GM19351 (cell line): ENCODE measurements at regions not wholly inside any gene's neighbourhood (a gene's known extent, or its start where the extent isn't known, plus 50 kb on each side); places are given as distances from the start of the nearest gene placed in this dataset.
"Not testable (repeated sequence)": the region's sequence is repeated elsewhere in the genome, so short reads cannot be mapped to it uniquely, and the experiment has no call there.

Experiments used
- ATAC-seq: cut with Tn5 transposase; IDR thresholded peaks from one replicate; pipeline ENCODE4 v1.9.1; 2021; ENCODE audit warnings: mild to moderate bottlenecking, moderate library complexity; ENCODE audit not compliant: unreplicated experiment

GRCh38 chr5:6321078-6321477 lies 57.3 kb downstream of the MED10 start:
- no peak for ATAC-seq

- ATAC-seq = no peak
Measured at GRCh38 chr5:6319116-6319515, 59.2 kb downstream of the MED10 start.

- no peak for ATAC-seq
Measured at GRCh38 chr5:6317116-6317798, 61.1 kb downstream of the MED10 start.

GRCh38 chr5:6315580-6315979 lies 62.8 kb downstream of the MED10 start:
- no peak for ATAC-seq

- ATAC-seq = no peak
Measured at GRCh38 chr5:6311568-6312501, 66.5 kb downstream of the MED10 start.

GRCh38 chr5:6309949-6310348 lies 68.4 kb downstream of the MED10 start:
- no peak for ATAC-seq

- ATAC-seq = no peak
Measured at GRCh38 chr5:6308683-6309082, 69.7 kb downstream of the MED10 start.

GRCh38 chr5:6307304-6307703 lies 71.0 kb downstream of the MED10 start:
- no peak for ATAC-seq

GRCh38 chr5:6305853-6306252 lies 72.5 kb downstream of the MED10 start:
- no peak for ATAC-seq

GRCh38 chr5:6302684-6303083 lies 75.7 kb downstream of the MED10 start:
- no peak for ATAC-seq

- no peak for ATAC-seq
Measured at GRCh38 chr5:6302075-6302474, 76.3 kb downstream of the MED10 start.

GRCh38 chr5:6296524-6296923 lies 81.8 kb downstream of the MED10 start:
- ATAC-seq = no peak

GRCh38 chr5:6291961-6292360 lies 86.4 kb downstream of the MED10 start:
- no peak for ATAC-seq

GRCh38 chr5:6289239-6289638 lies 89.1 kb downstream of the MED10 start:
- ATAC-seq = no peak

- no peak for ATAC-seq
Measured at GRCh38 chr5:6287176-6287575, 91.2 kb downstream of the MED10 start.

GRCh38 chr5:6286404-6286803 lies 91.9 kb downstream of the MED10 start:
- no peak for ATAC-seq

- ATAC-seq = not testable (repeated sequence)
Measured at GRCh38 chr5:6284491-6284890, 93.9 kb downstream of the MED10 start.

GRCh38 chr5:6282352-6282751 lies 96.0 kb downstream of the MED10 start:
- no peak for ATAC-seq

GRCh38 chr5:6281818-6282217 lies 96.5 kb downstream of the MED10 start:
- no peak for ATAC-seq

GRCh38 chr5:6280425-6281100 lies 97.8 kb downstream of the MED10 start:
- ATAC-seq = no peak

- ATAC-seq = no peak
Measured at GRCh38 chr5:6279607-6280006, 98.7 kb downstream of the MED10 start.
